A549 (cell line): ENCODE measurements at regions not wholly inside any gene's neighbourhood (a gene's known extent, or its start where the extent isn't known, plus 50 kb on each side); places are given as distances from the start of the nearest gene placed in this dataset.

Source experiments
- ATAC-seq, 2 experiments: fragments of 200-7000 bp in 1 of 2; fragments of >200 bp in 1 of 2; cut with Nextera tagmentation in 1 of 2; cut with Tn5 transposase in 1 of 2; 3 replicates each; pipeline versions ENCODE4 v1.8.0 to v1.9.1; 2018 to 2020; ENCODE audit warnings: mild to moderate bottlenecking in 1 of 2, moderate library complexity in 1 of 2
- CTCF ChIA-PET: fragments of 300-600 bp; sonication (Branson Sonifier 250); formaldehyde crosslinking; extraction: SDS; loops from one replicate; lab custom pipeline; 2021; ENCODE audit warnings: antibody characterized with exemption, inconsistent platforms; lab: Yijun Ruan, JAX
- POLR2A ChIA-PET: fragments of 350-600 bp; formaldehyde crosslinking; extraction: SDS; loops from one replicate; lab custom pipeline; 2021; ENCODE audit warnings: antibody characterized with exemption, inconsistent platforms; lab: Yijun Ruan, JAX
- DNase-seq, 2 experiments: peaks; one replicate each; pipeline versions ENCODE4 v3.0.0 to v3.0.0-alpha.2; 2011 to 2016; ENCODE audit warnings: low read depth in 1 of 2, low spot score in 1 of 2
- FAIRE-seq: peaks from 2 replicates; lab custom pipeline; 2011; peaks lifted over from hg19 to GRCh38; lab: Jason Lieb, UNC
- H3K27ac ChIP-seq, 2 experiments: fragments of >200 bp; sonication (Bioruptor Twin); formaldehyde crosslinking; 3 replicates each; pipeline ENCODE4 v1.5.1; 2016 to 2017
- H3K4me1 ChIP-seq: fragments of >200 bp; sonication (Bioruptor Twin); formaldehyde crosslinking; 3 replicates; pipeline ENCODE4 v1.6.1; 2016
- H3K4me2 ChIP-seq: fragments of >200 bp; sonication (Bioruptor Twin); formaldehyde crosslinking; 3 replicates; pipeline ENCODE4 v1.6.1; 2016
- H3K4me3 ChIP-seq: fragments of >200 bp; sonication (Bioruptor Twin); formaldehyde crosslinking; 3 replicates; pipeline ENCODE4 v1.5.1; 2016
- H3K9me3 ChIP-seq: fragments of >200 bp; sonication (Bioruptor Twin); formaldehyde crosslinking; 3 replicates; pipeline ENCODE4 v1.6.1; 2016
- BHLHE40 ChIP-seq: IDR thresholded peaks from 2 replicates; pipeline ENCODE4 v1.6.1; 2012; ENCODE audit warnings: low read depth, low read length, inconsistent platforms
- CBX2 ChIP-seq: fragments of 200-600 bp; sonication (generic); IDR thresholded peaks from 2 replicates; pipeline ENCODE4 v1.6.1; 2016; ENCODE audit warnings: low read depth, mild to moderate bottlenecking, borderline replicate concordance
- CHD2 ChIP-seq: fragments of 150-350 bp; IDR thresholded peaks from 2 replicates; pipeline ENCODE4 v1.6.1; 2014; ENCODE audit warnings: low read length; ENCODE audit not compliant: partially characterized antibody
- EP300 ChIP-seq, 2 experiments: fragments of >200 bp; sonication (Bioruptor Twin); formaldehyde crosslinking; IDR thresholded peaks; 2 replicates in 1 of 2; 3 replicates in 1 of 2; pipeline ENCODE4 v1.6.1; 2016 to 2017
- ESRRA ChIP-seq: fragments of 150-350 bp; IDR thresholded peaks from 2 replicates; pipeline ENCODE4 v1.6.1; 2014; ENCODE audit warnings: mild to moderate bottlenecking, low read length, borderline replicate concordance
- FOXS1 ChIP-seq: fragments of 250-450 bp; sonication (Bioruptor Pico); IDR thresholded peaks from 2 replicates; pipeline ENCODE4 v1.5.0; 2020; ENCODE audit warnings: mild to moderate bottlenecking, moderate library complexity
- HDAC2 ChIP-seq: fragments of 200-600 bp; sonication (generic); IDR thresholded peaks from 2 replicates; pipeline ENCODE4 v1.6.1; 2016
- HOXA7 ChIP-seq: fragments of 250-450 bp; sonication (Bioruptor Pico); IDR thresholded peaks from 2 replicates; pipeline ENCODE4 v1.5.0; 2020; ENCODE audit warnings: mild to moderate bottlenecking, moderate library complexity
- JUN ChIP-seq, 2 experiments: fragments of >200 bp; sonication (Bioruptor Twin); formaldehyde crosslinking; IDR thresholded peaks; 2 replicates in 1 of 2; 3 replicates in 1 of 2; pipeline ENCODE4 v1.6.1; 2016 to 2017
- MAFK ChIP-seq: fragments of 450-650 bp; IDR thresholded peaks from 2 replicates; pipeline ENCODE4 v1.6.1; 2014; ENCODE audit not compliant: partially characterized antibody
- MYC ChIP-seq: IDR thresholded peaks from 2 replicates; pipeline ENCODE4 v1.6.1; 2012; ENCODE audit warnings: mild to moderate bottlenecking, inconsistent platforms, low read length, improper control_type of control experiment, borderline replicate concordance
- NPAS2 ChIP-seq: fragments of 250-450 bp; sonication (Bioruptor Pico); IDR thresholded peaks from 2 replicates; pipeline ENCODE4 v1.8.0; 2022; ENCODE audit warnings: mild to moderate bottlenecking, moderate library complexity, borderline replicate concordance
- NR3C1 ChIP-seq: fragments of >200 bp; sonication (Bioruptor Twin); formaldehyde crosslinking; IDR thresholded peaks from 3 replicates; pipeline ENCODE4 v1.6.1; 2017
- RNF2 ChIP-seq: fragments of 200-600 bp; sonication (generic); IDR thresholded peaks from 2 replicates; pipeline ENCODE4 v1.6.1; 2016; ENCODE audit warnings: low read depth, mild to moderate bottlenecking, antibody characterized with exemption, moderate library complexity, borderline replicate concordance
- SMC3 ChIP-seq: fragments of >200 bp; sonication (Bioruptor Twin); formaldehyde crosslinking; IDR thresholded peaks from 3 replicates; pipeline ENCODE4 v1.6.1; 2018; ENCODE audit warnings: inconsistent platforms
- SREBF2 ChIP-seq: fragments of 450-650 bp; IDR thresholded peaks from 2 replicates; pipeline ENCODE4 v1.6.1; 2014; ENCODE audit warnings: mild to moderate bottlenecking, moderate library complexity
- TP53 ChIP-seq: fragments of 250-450 bp; sonication (Bioruptor Pico); IDR thresholded peaks from 2 replicates; pipeline ENCODE4 v1.5.0; 2021; ENCODE audit warnings: mild to moderate bottlenecking, moderate library complexity
- ZFP36 ChIP-seq: fragments of 450-650 bp; IDR thresholded peaks from 2 replicates; pipeline ENCODE4 v1.6.1; 2014; ENCODE audit warnings: borderline replicate concordance; ENCODE audit not compliant: partially characterized antibody
- ZNF302 ChIP-seq: fragments of 250-450 bp; sonication (Bioruptor Pico); IDR thresholded peaks from 2 replicates; pipeline ENCODE4 v1.9.0; 2021; ENCODE audit warnings: inconsistent platforms, mild to moderate bottlenecking, moderate library complexity
- ZSCAN20 ChIP-seq: fragments of 250-450 bp; sonication (Bioruptor Pico); IDR thresholded peaks from 2 replicates; pipeline ENCODE4 v1.8.0; 2022; ENCODE audit warnings: mild to moderate bottlenecking, moderate library complexity
- WGBS: methylation state at CpG from one replicate; pipeline ENCODE4 v1.1.6; 2017; ENCODE audit errors: missing lambda C conversion rate; 5-methylcytosine and 5-hydroxymethylcytosine counted together
- TF ChIP-seq, protein P1 (sequence below): fragments of >200 bp; sonication (Bioruptor Twin); formaldehyde crosslinking; IDR thresholded peaks from 3 replicates; pipeline ENCODE4 v1.6.1; 2016

DNA sequence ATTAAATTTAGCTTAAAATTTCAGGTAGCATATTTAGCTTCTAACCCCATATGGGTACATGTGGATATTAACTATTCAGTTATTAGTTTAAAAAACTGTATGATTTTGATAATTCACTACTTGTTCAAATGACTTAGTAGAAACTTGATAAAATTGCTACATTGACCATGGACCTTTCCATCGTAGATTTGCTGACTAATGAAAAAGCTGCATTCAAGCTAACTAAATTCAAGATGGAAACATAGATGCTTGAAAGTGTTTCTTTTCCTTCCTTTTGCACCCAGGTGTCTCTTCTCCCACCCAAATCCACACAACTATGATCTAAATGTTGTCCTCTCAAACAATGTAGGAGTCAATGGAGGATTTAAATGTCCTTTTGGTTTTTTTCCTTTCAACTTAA lies 439.2 kb downstream of the TBC1D4 start:
- Histone ChIP-seq H3K27ac (no peak overlapping the region), H3K4me1 (no peaks in the 10 kb centered on the region), H3K9me3 (no peaks in the 10 kb centered on the region), H3K4me3 (no peak overlapping the region), H3K4me2 (no peak overlapping the region)
- no peak for ATAC-seq
- no peak for FAIRE-seq
- DNase-seq, result no peak
- CTCF ChIA-PET, result no interaction called here
- 52% methylated on average over 1 of the region's 1 CpG for WGBS
- POLR2A ChIA-PET, result no interaction called here
- TF ChIP-seq CHD2 (no peak), MAFK (peak; percentile 89)

DNA sequence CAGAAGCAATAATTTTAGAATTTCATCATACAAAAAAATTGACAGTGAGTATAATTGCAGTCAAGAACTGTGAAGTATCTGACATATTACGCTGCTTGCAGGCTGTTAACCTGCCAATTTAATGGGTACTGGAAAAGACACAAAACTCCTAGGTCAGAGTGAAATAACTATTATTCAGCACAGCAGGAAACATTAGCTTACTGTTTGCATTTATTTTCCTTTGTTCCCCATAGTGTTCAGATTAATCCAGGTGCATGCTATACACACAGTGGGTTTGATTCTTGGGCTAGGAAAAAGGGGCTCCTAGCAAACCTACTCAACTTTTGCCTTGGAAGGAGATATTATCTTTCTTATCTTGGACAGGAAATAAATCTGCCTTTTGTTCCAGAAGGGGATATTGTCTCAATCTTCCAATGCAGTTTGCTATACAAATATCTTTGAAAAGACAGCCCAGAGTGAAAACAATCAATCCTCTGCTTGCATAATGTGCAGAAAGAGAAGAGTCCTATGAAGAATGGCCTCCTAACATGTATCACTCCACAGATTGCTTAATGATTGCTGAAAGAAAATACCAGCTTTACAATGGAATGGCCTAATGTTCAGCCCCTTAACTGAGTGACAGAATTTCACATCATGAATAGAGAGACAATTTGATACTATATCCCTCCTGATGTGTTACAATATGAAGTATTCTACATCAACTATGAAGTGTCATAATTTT lies 443.4 kb downstream of the TBC1D4 start:
- FAIRE-seq (no peak), ATAC-seq (no peak), DNase-seq (no peak)
- H3K27ac ChIP-seq, result no peak overlapping the region
- no peak overlapping the region for H3K4me3 ChIP-seq
- H3K4me1 ChIP-seq, result no peaks in the 10 kb centered on the region
- ChIA-PET POLR2A (no interaction called here), CTCF (interaction anchor here (1.3 kb wide), 1 partner anchor 9 kb away, joined by 3 read pairs; no protein-coding TSS in a partner anchor)
- 56% methylated on average over 1 of the region's 1 CpG for WGBS
- no peak overlapping the region for H3K4me2 ChIP-seq
- TF ChIP-seq NR3C1 (no peak), SREBF2 (no peak), JUN (IDR thresholded peaks at IDR 0.05) (no peak), BHLHE40 (no peak)
- no peaks in the 10 kb centered on the region; the same call in 2 of the 3 replicates for H3K9me3 ChIP-seq

DNA sequence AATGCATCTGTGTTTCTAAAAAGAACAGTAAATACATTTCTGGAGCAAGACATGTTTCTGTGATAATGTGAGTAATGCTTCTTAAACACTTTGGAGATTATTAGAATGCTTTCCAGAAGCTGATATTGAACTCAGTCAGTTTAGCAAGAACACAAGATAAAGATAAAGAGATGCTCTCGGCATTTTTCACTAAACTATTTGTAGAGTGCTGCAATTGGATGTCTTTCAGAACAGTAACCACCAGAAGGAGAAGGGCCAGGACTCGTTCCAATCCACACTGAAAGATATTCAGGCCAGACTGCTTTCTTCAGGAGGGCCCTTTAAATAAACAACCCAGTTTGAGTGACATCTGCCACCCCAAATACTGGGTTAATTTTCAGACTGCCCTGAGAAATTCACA lies 456.0 kb downstream of the TBC1D4 start:
- H3K4me1 ChIP-seq, result no peaks in the 10 kb centered on the region
- no peak overlapping the region for H3K27ac ChIP-seq
- H3K9me3 ChIP-seq, result no peaks in the 10 kb centered on the region; the same call in 2 of the 3 replicates
- FAIRE-seq, result no peak
- H3K4me2 ChIP-seq, result no peak overlapping the region
- no peak for TF ChIP-seq NR3C1
- TF ChIP-seq TP53, result no peak
- TF ChIP-seq CBX2, result no peak
- TF ChIP-seq HOXA7 (CRISPR knock-in tag), result no peak
- TF ChIP-seq ZSCAN20 (CRISPR knock-in tag), result no peak
- no peak for TF ChIP-seq HDAC2
- TF ChIP-seq, all 56 proteins: peak for 0
- WGBS, result 25% methylated on average over 2 of the region's 2 CpGs
- no peak overlapping the region for H3K4me3 ChIP-seq
- ChIA-PET CTCF (no interaction called here), POLR2A (no interaction called here)
- no peak for DNase-seq
- ATAC-seq, result no peak

DNA sequence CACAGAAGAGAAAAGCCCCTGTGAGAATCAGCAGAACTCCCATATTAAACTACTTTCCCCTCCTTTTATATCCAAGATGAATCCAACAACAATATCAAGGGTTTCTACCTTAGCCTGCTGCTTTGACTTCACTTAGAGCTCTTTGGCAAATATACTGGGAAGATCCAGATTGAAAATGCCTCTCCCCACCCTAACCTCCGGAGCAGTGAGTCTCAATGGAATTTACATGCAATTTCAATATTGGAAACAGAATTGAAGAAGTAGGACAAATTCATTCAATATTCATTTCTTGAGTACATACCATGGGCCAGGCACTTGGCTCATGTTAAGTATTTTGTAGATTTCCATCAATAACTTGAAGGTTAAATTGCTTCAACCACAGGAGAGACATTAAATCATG lies 457.4 kb downstream of the TBC1D4 start:
- Histone ChIP-seq H3K4me1 (no peaks in the 10 kb centered on the region), H3K4me3 (no peak overlapping the region), H3K27ac (no peak overlapping the region), H3K9me3 (no peaks in the 10 kb centered on the region; the same call in 2 of the 3 replicates), H3K4me2 (no peak overlapping the region)
- no peak for DNase-seq
- no peak for ATAC-seq
- no peak for FAIRE-seq
- WGBS, result 78% methylated on average over 1 of the region's 1 CpG
- TF ChIP-seq EP300 (IDR thresholded peaks at IDR 0.05) (no peak), ZNF302 (CRISPR knock-in tag) (no peak), SMC3 (no peak), FOXS1 (CRISPR knock-in tag) (no peak), CBX2 (no peak), MYC (no peak), ESRRA (no peak), RNF2 (no peak), ZFP36 (no peak), NPAS2 (CRISPR knock-in tag) (no peak), JUN (IDR thresholded peaks at IDR 0.05) (no peak)
- TF ChIP-seq, protein P1, sequence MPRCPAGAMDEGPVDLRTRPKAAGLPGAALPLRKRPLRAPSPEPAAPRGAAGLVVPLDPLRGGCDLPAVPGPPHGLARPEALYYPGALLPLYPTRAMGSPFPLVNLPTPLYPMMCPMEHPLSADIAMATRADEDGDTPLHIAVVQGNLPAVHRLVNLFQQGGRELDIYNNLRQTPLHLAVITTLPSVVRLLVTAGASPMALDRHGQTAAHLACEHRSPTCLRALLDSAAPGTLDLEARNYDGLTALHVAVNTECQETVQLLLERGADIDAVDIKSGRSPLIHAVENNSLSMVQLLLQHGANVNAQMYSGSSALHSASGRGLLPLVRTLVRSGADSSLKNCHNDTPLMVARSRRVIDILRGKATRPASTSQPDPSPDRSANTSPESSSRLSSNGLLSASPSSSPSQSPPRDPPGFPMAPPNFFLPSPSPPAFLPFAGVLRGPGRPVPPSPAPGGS, result no peak
- POLR2A ChIA-PET, result no interaction called here
- CTCF ChIA-PET, result interaction anchor here (1.5 kb wide), 1 partner anchor 9 kb away, joined by 4 read pairs; no protein-coding TSS in a partner anchor
